NCI-H748 (cell line): ENCODE measurements at regions not wholly inside any gene's neighbourhood (a gene's known extent, or its start where the extent isn't known, plus 50 kb on each side); places are given as distances from the start of the nearest gene placed in this dataset.
"Not testable (repeated sequence)": the region's sequence is repeated elsewhere in the genome, so short reads cannot be mapped to it uniquely, and the experiment has no call there.

Experiments
- DNase-seq: peaks from one replicate; lab custom pipeline; 2025; ENCODE audit not compliant: unreplicated experiment; lab: John Stamatoyannopoulos, UW

GRCh38 chr1:58206749-58207148 lies 339.8 kb downstream of the OMA1 start:
- no peak for DNase-seq

- DNase-seq: no peak
Observed at GRCh38 chr1:58204284-58204683, 342.2 kb downstream of the OMA1 start.

GRCh38 chr1:58201492-58202106 lies 344.9 kb downstream of the OMA1 start:
- DNase-seq: no peak

GRCh38 chr1:58200437-58200836 lies 346.1 kb downstream of the OMA1 start:
- DNase-seq: no peak

- DNase-seq: no peak
Observed at GRCh38 chr1:58197811-58198210, 348.7 kb downstream of the OMA1 start.

GRCh38 chr1:58190267-58190988 lies 356.1 kb downstream of the OMA1 start:
- DNase-seq: peak; percentile 40

- DNase-seq: no peak
Observed at GRCh38 chr1:58189453-58189852, 357.1 kb downstream of the OMA1 start.

GRCh38 chr1:58183286-58183685 lies 363.2 kb downstream of the OMA1 start:
- DNase-seq: no peak

- DNase-seq: no peak
Observed at GRCh38 chr1:58180537-58180936, 366.0 kb downstream of the OMA1 start.

- not testable (repeated sequence) for DNase-seq
Observed at GRCh38 chr1:58169160-58169559, 377.4 kb downstream of the OMA1 start.

GRCh38 chr1:58167131-58167530 lies 379.4 kb downstream of the OMA1 start:
- not testable (repeated sequence) for DNase-seq

- no peak for DNase-seq
Observed at GRCh38 chr1:58166417-58166816, 380.1 kb downstream of the OMA1 start.

- DNase-seq: no peak
Observed at GRCh38 chr1:58165073-58165472, 381.5 kb downstream of the OMA1 start.

- DNase-seq: peak; percentile 63
Observed at GRCh38 chr1:58162952-58163550, 383.5 kb downstream of the OMA1 start.

GRCh38 chr1:58159434-58159830 lies 387.1 kb downstream of the OMA1 start:
- DNase-seq: no peak

GRCh38 chr1:58158506-58159433 lies 387.8 kb downstream of the OMA1 start:
- no peak for DNase-seq

GRCh38 chr1:58158016-58158415 lies 388.5 kb downstream of the OMA1 start:
- no peak for DNase-seq

GRCh38 chr1:58157256-58157655 lies 389.3 kb downstream of the OMA1 start:
- DNase-seq: peak; percentile 36

GRCh38 chr1:58156831-58157230 lies 389.7 kb downstream of the OMA1 start:
- no peak for DNase-seq

GRCh38 chr1:58156124-58156468 lies 390.4 kb downstream of the OMA1 start:
- no peak for DNase-seq

- peak; percentile 42 for DNase-seq
Observed at GRCh38 chr1:58155418-58156123, 391.0 kb downstream of the OMA1 start.
